SU-DHL-6 (cell line): ENCODE measurements at regions not wholly inside any gene's neighbourhood (a gene's known extent, or its start where the extent isn't known, plus 50 kb on each side); places are given as distances from the start of the nearest gene placed in this dataset.

Source experiments
- CTCF ChIP-seq: fragments of 200-600 bp; sonication (generic); IDR thresholded peaks from one replicate; pipeline ENCODE4 v1.5.1; 2017; ENCODE audit warnings: antibody characterized with exemption, mild to moderate bottlenecking, low read length, moderate library complexity; ENCODE audit not compliant: insufficient read depth, poor library complexity, severe bottlenecking
- EZH2phosphoT487 ChIP-seq: fragments of 200-600 bp; sonication (generic), shearing (Covaris generic); conservative IDR thresholded peaks from 2 replicates; pipeline ENCODE4 v1.6.1; 2018; ENCODE audit warnings: mild to moderate bottlenecking, antibody characterized with exemption, low read length, moderate library complexity, mixed read lengths

- no peak for TF ChIP-seq CTCF
- TF ChIP-seq EZH2phosphoT487, result no peak
Measured at GRCh38 chr5:125408448-125409233, 662.2 kb upstream of the ZNF608 start.
